HEK293T (cell line): ENCODE measurements at regions not wholly inside any gene's neighbourhood (a gene's known extent, or its start where the extent isn't known, plus 50 kb on each side); places are given as distances from the start of the nearest gene placed in this dataset.

ENCODE experiments used
- BHLHE40 ChIP-seq: fragments of 450-650 bp; IDR thresholded peaks from 2 replicates; pipeline ENCODE4 v1.6.1; 2016; ENCODE audit warnings: mild to moderate bottlenecking, moderate library complexity, borderline replicate concordance
- CTBP1 ChIP-seq: fragments of 450-650 bp; IDR thresholded peaks from 2 replicates; pipeline ENCODE4 v1.6.1; 2016; ENCODE audit warnings: borderline replicate concordance
- ELF4 ChIP-seq: fragments of 450-650 bp; IDR thresholded peaks from 2 replicates; pipeline ENCODE4 v1.6.1; 2017; ENCODE audit warnings: antibody characterized with exemption
- FOXA1 ChIP-seq: fragments of 450-650 bp; IDR thresholded peaks from 2 replicates; pipeline ENCODE4 v1.6.1; 2016; ENCODE audit warnings: mild to moderate bottlenecking
- FOXK2 ChIP-seq: fragments of 450-650 bp; IDR thresholded peaks from 2 replicates; pipeline ENCODE4 v1.6.1; 2016; ENCODE audit warnings: mild to moderate bottlenecking
- FOXM1 ChIP-seq: fragments of 450-650 bp; IDR thresholded peaks from 2 replicates; pipeline ENCODE4 v1.6.1; 2017; ENCODE audit warnings: mild to moderate bottlenecking, borderline replicate concordance
- L3MBTL2 ChIP-seq: fragments of 450-650 bp; conservative IDR thresholded peaks from 2 replicates; pipeline ENCODE4 v1.6.1; 2016; ENCODE audit warnings: mild to moderate bottlenecking
- LEF1 ChIP-seq: fragments of 450-650 bp; IDR thresholded peaks from 2 replicates; pipeline ENCODE4 v1.6.1; 2017; ENCODE audit warnings: mild to moderate bottlenecking, borderline replicate concordance
- NFRKB ChIP-seq: fragments of 450-650 bp; IDR thresholded peaks from 2 replicates; pipeline ENCODE4 v1.6.1; 2016; ENCODE audit warnings: mild to moderate bottlenecking, moderate library complexity
- SP1 ChIP-seq: fragments of 450-650 bp; IDR thresholded peaks from 2 replicates; pipeline ENCODE4 v1.6.1; 2017
- TARDBP ChIP-seq: fragments of 450-650 bp; IDR thresholded peaks from 2 replicates; pipeline ENCODE4 v1.6.1; 2016
- ZNF384 ChIP-seq: fragments of 450-650 bp; IDR thresholded peaks from 2 replicates; pipeline ENCODE4 v1.6.1; 2016
- TF ChIP-seq, protein P1 (sequence below): fragments of 450-650 bp; IDR thresholded peaks from 2 replicates; pipeline ENCODE4 v1.6.1; 2016

DNA sequence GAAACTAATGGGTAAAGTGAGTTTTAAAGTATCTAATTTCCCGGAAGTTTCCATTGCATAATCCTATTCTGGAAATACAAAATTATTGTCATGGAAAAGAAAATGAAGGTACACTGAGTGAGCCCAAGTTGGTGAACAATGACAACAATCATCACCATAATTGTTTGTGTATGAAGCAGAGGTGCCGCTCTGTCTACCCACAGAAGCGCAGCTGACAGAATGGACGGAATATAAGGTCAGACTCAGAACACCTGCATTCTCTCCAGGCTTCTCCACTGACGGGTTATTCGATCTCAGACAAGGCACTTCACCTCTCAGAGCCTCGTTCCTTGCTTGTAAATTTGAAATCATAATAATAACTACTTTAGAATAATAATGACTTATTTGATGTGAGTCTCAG lies 99.1 kb upstream of the NGF start:
- TF ChIP-seq SP1 (no peak), FOXM1 (no peak), BHLHE40 (no peak), CTBP1 (no peak), LEF1 (no peak), ZNF384 (no peak), L3MBTL2 (no peak), TARDBP (no peak), FOXA1 (no peak), FOXK2 (no peak), ELF4 (no peak), NFRKB (no peak)
- TF ChIP-seq, protein P1, sequence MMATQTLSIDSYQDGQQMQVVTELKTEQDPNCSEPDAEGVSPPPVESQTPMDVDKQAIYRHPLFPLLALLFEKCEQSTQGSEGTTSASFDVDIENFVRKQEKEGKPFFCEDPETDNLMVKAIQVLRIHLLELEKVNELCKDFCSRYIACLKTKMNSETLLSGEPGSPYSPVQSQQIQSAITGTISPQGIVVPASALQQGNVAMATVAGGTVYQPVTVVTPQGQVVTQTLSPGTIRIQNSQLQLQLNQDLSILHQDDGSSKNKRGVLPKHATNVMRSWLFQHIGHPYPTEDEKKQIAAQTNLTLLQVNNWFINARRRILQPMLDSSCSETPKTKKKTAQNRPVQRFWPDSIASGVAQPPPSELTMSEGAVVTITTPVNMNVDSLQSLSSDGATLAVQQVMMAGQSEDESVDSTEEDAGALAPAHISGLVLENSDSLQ: no peak
